Mucosa of rectum (tissue), 2 donors: ENCODE measurements at regions not wholly inside any gene's neighbourhood (a gene's known extent, or its start where the extent isn't known, plus 50 kb on each side); places are given as distances from the start of the nearest gene placed in this dataset.

Source experiments
- H3K27ac ChIP-seq, 2 donors: one replicate each; pipeline ENCODE4 v1.7.0; 2013; ENCODE audit warnings: inconsistent platforms in 2 of 2, low read depth in 2 of 2, low read length in 2 of 2
- H3K27me3 ChIP-seq, 2 donors: one replicate each; pipeline ENCODE4 v1.7.0; 2013; ENCODE audit warnings: low read length in 2 of 2; ENCODE audit not compliant: control insufficient read depth in 2 of 2, insufficient read depth in 2 of 2
- H3K36me3 ChIP-seq, 2 donors: one replicate each; pipeline ENCODE4 v1.7.0; 2013; ENCODE audit warnings: low read length in 2 of 2; ENCODE audit not compliant: control insufficient read depth in 2 of 2, insufficient read depth in 2 of 2
- H3K4me1 ChIP-seq, 2 donors: one replicate each; pipeline ENCODE4 v1.7.0; 2013; ENCODE audit warnings: low read length in 2 of 2, mild to moderate bottlenecking in 1 of 2; ENCODE audit not compliant: control insufficient read depth in 2 of 2, insufficient read depth in 2 of 2
- H3K4me3 ChIP-seq, 2 donors: one replicate each; pipeline ENCODE4 v1.7.0; 2013; ENCODE audit warnings: low read length in 2 of 2
- H3K9ac ChIP-seq, 2 donors: one replicate each; pipeline ENCODE4 v1.7.0; 2013; ENCODE audit warnings: low read length in 2 of 2, low read depth in 1 of 2, mild to moderate bottlenecking in 1 of 2
- H3K9me3 ChIP-seq, 2 donors: one replicate each; pipeline ENCODE4 v1.7.0; 2013; ENCODE audit warnings: low read length in 2 of 2; ENCODE audit not compliant: control insufficient read depth in 2 of 2
- donor health status: healthy.
- donor health status: Normal muscosa, but diverticular disease.

- no peak overlapping the region for H3K9ac ChIP-seq
- no peak overlapping the region for H3K4me3 ChIP-seq
- H3K4me1 ChIP-seq: no peaks in the 10 kb centered on the region
- no peak overlapping the region for H3K27ac ChIP-seq
- no peaks in the 10 kb centered on the region for H3K9me3 ChIP-seq
- H3K36me3 ChIP-seq: no peaks in the 10 kb centered on the region
- H3K27me3 ChIP-seq: no peaks in the 10 kb centered on the region
Observed at GRCh38 chr13:85742355-85742754, 56.9 kb downstream of the SLITRK6 start.

DNA sequence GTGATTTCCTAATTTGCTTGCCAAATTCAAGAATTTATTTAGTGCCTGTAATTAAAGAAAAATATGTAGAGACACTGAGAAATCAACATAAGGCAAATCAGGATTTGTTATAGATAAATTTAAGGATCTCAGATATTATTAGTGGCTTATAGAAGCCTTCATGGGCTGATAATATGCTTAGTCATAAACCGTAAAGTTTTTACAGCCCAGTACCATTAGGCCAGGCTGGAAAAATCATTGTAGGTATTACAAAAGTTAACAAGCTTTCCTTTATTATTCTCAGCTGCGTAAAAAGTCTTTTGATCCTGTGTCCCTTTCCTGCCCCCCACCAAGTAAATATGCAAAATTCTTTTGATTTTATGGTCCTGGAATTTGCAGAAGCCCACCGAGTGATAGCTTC, 58.2 kb downstream of the SLITRK6 start:
- Histone ChIP-seq H3K9me3 (no peaks in the 10 kb centered on the region), H3K4me1 (no peaks in the 10 kb centered on the region), H3K36me3 (no peaks in the 10 kb centered on the region), H3K27me3 (no peaks in the 10 kb centered on the region), H3K9ac (no peak overlapping the region), H3K27ac (no peak overlapping the region), H3K4me3 (no peak overlapping the region)

GRCh38 chr13:85738696-85739320, 60.4 kb downstream of the SLITRK6 start:
- H3K27ac ChIP-seq: no peak overlapping the region
- no peaks in the 10 kb centered on the region for H3K27me3 ChIP-seq

DNA sequence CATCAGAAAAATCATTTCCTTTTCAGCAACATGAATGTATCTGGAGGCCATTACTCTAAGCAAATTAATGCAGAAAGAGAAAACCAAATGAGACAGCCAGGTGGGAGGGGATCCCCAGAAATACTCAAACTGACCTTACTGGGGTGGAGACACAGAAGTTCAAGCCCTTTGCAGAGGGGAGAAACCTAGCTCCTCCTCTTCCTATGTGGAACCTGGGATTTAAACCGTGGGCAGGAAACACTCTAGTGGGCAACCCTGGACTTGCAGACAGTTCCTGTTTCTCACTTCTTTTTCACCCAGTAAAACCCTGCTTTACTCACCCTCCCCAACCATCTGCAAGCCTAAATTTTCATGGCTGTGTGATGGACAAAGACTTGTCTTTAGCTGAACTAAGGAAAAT, 61.3 kb downstream of the SLITRK6 start:
- no peaks in the 10 kb centered on the region for H3K27me3 ChIP-seq
- H3K36me3 ChIP-seq: no peaks in the 10 kb centered on the region
- no peak overlapping the region for H3K27ac ChIP-seq
- no peak overlapping the region for H3K4me3 ChIP-seq
- no peak overlapping the region for H3K9ac ChIP-seq
- no peaks in the 10 kb centered on the region for H3K9me3 ChIP-seq
- no peaks in the 10 kb centered on the region for H3K4me1 ChIP-seq

More at GRCh38 chr13:85738696-85739320, 60.4 kb downstream of the SLITRK6 start:
- no peaks in the 10 kb centered on the region for H3K4me1 ChIP-seq
- no peaks in the 10 kb centered on the region for H3K9me3 ChIP-seq
- no peak overlapping the region for H3K4me3 ChIP-seq
- H3K9ac ChIP-seq: no peak overlapping the region
- H3K36me3 ChIP-seq: no peaks in the 10 kb centered on the region

DNA sequence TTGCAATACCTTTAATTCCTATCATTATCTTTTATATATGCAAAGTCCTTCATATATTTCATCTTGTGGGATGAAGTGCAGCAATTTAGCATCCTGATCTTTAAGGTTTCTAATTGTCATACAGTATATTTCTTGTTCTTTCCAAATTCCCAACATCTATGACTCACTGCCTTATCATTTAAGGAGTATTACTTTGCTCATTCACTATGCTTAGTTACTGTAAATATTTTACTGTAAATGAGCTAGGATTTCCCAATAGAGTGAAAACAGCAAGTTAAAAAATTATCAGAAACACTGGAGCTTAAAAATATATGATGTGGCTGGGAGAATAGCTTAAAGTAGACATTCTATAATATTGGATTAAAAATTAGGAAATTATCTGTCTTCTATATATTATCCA, 69.9 kb downstream of the SLITRK6 start:
- Histone ChIP-seq H3K9me3 (no peaks in the 10 kb centered on the region), H3K4me1 (no peaks in the 10 kb centered on the region), H3K4me3 (no peak overlapping the region), H3K27ac (no peak overlapping the region), H3K27me3 (no peaks in the 10 kb centered on the region), H3K9ac (no peak overlapping the region), H3K36me3 (no peaks in the 10 kb centered on the region)

GRCh38 chr13:85728811-85729210, 70.4 kb downstream of the SLITRK6 start:
- no peaks in the 10 kb centered on the region for H3K4me1 ChIP-seq
- H3K27ac ChIP-seq: no peak overlapping the region
- H3K9ac ChIP-seq: no peak overlapping the region
- H3K9me3 ChIP-seq: no peaks in the 10 kb centered on the region
- no peaks in the 10 kb centered on the region for H3K36me3 ChIP-seq
- no peaks in the 10 kb centered on the region for H3K27me3 ChIP-seq
- H3K4me3 ChIP-seq: no peak overlapping the region

- Histone ChIP-seq H3K4me3 (no peak overlapping the region), H3K4me1 (no peaks in the 10 kb centered on the region), H3K9ac (no peak overlapping the region), H3K9me3 (no peaks in the 10 kb centered on the region), H3K27me3 (no peaks in the 10 kb centered on the region), H3K27ac (no peak overlapping the region), H3K36me3 (no peaks in the 10 kb centered on the region)
Observed at GRCh38 chr13:85725433-85725832, 73.8 kb downstream of the SLITRK6 start.

DNA sequence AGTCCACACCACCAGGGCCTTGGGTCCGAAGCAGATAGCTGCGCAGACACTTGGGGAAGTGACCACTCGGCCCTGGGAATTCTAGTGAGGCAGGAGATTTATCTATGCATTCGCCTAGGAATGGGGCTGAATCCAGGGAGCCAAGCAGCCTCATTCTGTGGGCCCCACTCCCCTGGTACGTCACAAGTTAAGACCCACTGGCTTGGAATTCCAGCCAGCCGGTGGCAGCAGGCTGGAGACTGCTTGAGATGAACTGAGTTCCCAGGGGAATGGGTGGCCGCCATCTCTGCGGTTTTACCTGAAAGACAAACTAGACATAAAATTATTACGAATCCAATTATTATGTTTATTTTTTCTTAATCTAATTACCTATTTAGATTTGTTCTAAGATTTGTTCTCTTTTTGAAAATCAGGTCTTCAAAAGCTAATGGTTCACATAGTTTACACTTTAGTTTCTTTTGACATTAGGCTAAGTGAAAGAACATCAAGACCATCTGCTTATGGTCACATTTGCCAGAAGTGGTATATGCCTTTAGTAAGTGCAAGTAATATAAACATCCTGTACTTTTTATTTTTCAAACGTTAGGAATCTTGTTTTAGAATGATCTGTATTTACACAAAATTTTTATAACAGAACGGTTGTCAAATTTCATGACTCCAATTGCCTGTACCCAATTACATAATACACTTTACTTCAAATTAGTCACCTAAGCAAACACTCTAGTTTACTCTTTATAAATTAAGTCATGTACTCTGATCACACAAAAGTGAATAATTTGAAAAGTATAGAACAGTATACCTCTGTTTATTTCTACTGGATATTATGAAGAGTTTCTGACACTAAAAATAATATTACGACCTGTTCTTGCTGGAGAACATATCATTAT, 74.4 kb downstream of the SLITRK6 start:
- H3K4me1 ChIP-seq: no peaks in the 10 kb centered on the region
- no peaks in the 10 kb centered on the region for H3K9me3 ChIP-seq
- H3K36me3 ChIP-seq: no peaks in the 10 kb centered on the region
- H3K4me3 ChIP-seq: no peak overlapping the region
- H3K27me3 ChIP-seq: no peaks in the 10 kb centered on the region
- no peak overlapping the region for H3K9ac ChIP-seq
- no peak overlapping the region for H3K27ac ChIP-seq

GRCh38 chr13:85719749-85720148, 79.5 kb downstream of the SLITRK6 start:
- no peaks in the 10 kb centered on the region for H3K27me3 ChIP-seq
- no peak overlapping the region for H3K9ac ChIP-seq
- H3K36me3 ChIP-seq: no peaks in the 10 kb centered on the region
- no peaks in the 10 kb centered on the region for H3K9me3 ChIP-seq
- H3K4me1 ChIP-seq: no peaks in the 10 kb centered on the region
- no peak overlapping the region for H3K27ac ChIP-seq
- no peak overlapping the region for H3K4me3 ChIP-seq

GRCh38 chr13:85717921-85718320, 81.3 kb downstream of the SLITRK6 start:
- H3K4me3 ChIP-seq: no peak overlapping the region
- no peak overlapping the region for H3K27ac ChIP-seq
- no peaks in the 10 kb centered on the region for H3K9me3 ChIP-seq
- H3K4me1 ChIP-seq: no peaks in the 10 kb centered on the region
- H3K27me3 ChIP-seq: no peaks in the 10 kb centered on the region
- H3K36me3 ChIP-seq: no peaks in the 10 kb centered on the region
- no peak overlapping the region for H3K9ac ChIP-seq
